Mesendoderm (in vitro differentiated cells): ENCODE measurements at regions not wholly inside any gene's neighbourhood (a gene's known extent, or its start where the extent isn't known, plus 50 kb on each side); places are given as distances from the start of the nearest gene placed in this dataset.

ENCODE experiments used
- DNase-seq: peaks from one replicate; pipeline ENCODE4 v3.0.0; 2013
- H2AK5ac ChIP-seq: 2 replicates; pipeline ENCODE4 v1.6.1; 2013; ENCODE audit warnings: low read length, inconsistent platforms
- H2BK120ac ChIP-seq: 2 replicates; pipeline ENCODE4 v1.6.1; 2013; ENCODE audit warnings: low read depth, mild to moderate bottlenecking, low read length, moderate library complexity, mixed read lengths
- H2BK15ac ChIP-seq: replicated peaks from 2 replicates; pipeline ENCODE4 v1.6.1; 2013; ENCODE audit warnings: low read depth, mild to moderate bottlenecking, moderate library complexity
- H2BK5ac ChIP-seq: 2 replicates; pipeline ENCODE4 v1.6.1; 2013; ENCODE audit warnings: low read length, inconsistent platforms
- H3K18ac ChIP-seq: 2 replicates; pipeline ENCODE4 v1.6.1; 2013; ENCODE audit warnings: mild to moderate bottlenecking, low read length, mixed read lengths
- H3K23ac ChIP-seq: one replicate; pipeline ENCODE4 v1.6.1; 2013; ENCODE audit warnings: low read length
- H3K27ac ChIP-seq: 2 replicates; pipeline ENCODE4 v1.5.1; 2013; ENCODE audit warnings: low read depth, mild to moderate bottlenecking, inconsistent platforms, low read length, moderate library complexity
- H3K27me3 ChIP-seq: 2 replicates; pipeline ENCODE4 v1.6.1; 2013; ENCODE audit warnings: low read length, control low read depth, mild to moderate bottlenecking, inconsistent platforms; ENCODE audit not compliant: insufficient read depth, poor library complexity
- H3K36me3 ChIP-seq: 2 replicates; pipeline ENCODE4 v1.6.1; 2013; ENCODE audit warnings: low read length, inconsistent platforms; ENCODE audit not compliant: control insufficient read depth, insufficient read depth
- H3K4ac ChIP-seq: one replicate; pipeline ENCODE4 v1.6.1; 2013; ENCODE audit warnings: low read depth, mild to moderate bottlenecking, low read length, moderate library complexity
- H3K4me1 ChIP-seq: 2 replicates; pipeline ENCODE4 v1.6.1; 2013; ENCODE audit warnings: low read depth, low read length, inconsistent platforms; ENCODE audit not compliant: control insufficient read depth
- H3K4me2 ChIP-seq: 2 replicates; pipeline ENCODE4 v1.6.1; 2013; ENCODE audit warnings: low read length
- H3K4me3 ChIP-seq: 2 replicates; pipeline ENCODE4 v1.5.1; 2013; ENCODE audit warnings: mild to moderate bottlenecking, low read length
- H3K56ac ChIP-seq: one replicate; pipeline ENCODE4 v1.6.1; 2013; ENCODE audit warnings: low read length
- H3K79me1 ChIP-seq: 2 replicates; pipeline ENCODE4 v1.6.1; 2013; ENCODE audit warnings: low read length, inconsistent platforms
- H3K79me2 ChIP-seq: 2 replicates; pipeline ENCODE4 v1.6.1; 2013; ENCODE audit warnings: mild to moderate bottlenecking, low read length; ENCODE audit not compliant: control insufficient read depth, insufficient read depth
- H3K9ac ChIP-seq: 2 replicates; pipeline ENCODE4 v1.6.1; 2013; ENCODE audit warnings: low read length, inconsistent platforms
- H4K5ac ChIP-seq: one replicate; pipeline ENCODE4 v1.6.1; 2013; ENCODE audit warnings: low read length
- H4K8ac ChIP-seq: one replicate; pipeline ENCODE4 v1.6.1; 2013; ENCODE audit warnings: low read depth, mild to moderate bottlenecking, control low read depth, low read length, moderate library complexity
- WGBS: extraction: QIAGEN DNeasy Blood & Tissue Kit; methylation state at CpG from one replicate; pipeline ENCODE4 v1.1.7; 2013; ENCODE audit warnings: low lambda C conversion rate, missing lambda C conversion rate; ENCODE audit not compliant: insufficient coverage; ENCODE audit errors: extremely low coverage; 5-methylcytosine and 5-hydroxymethylcytosine counted together

DNA sequence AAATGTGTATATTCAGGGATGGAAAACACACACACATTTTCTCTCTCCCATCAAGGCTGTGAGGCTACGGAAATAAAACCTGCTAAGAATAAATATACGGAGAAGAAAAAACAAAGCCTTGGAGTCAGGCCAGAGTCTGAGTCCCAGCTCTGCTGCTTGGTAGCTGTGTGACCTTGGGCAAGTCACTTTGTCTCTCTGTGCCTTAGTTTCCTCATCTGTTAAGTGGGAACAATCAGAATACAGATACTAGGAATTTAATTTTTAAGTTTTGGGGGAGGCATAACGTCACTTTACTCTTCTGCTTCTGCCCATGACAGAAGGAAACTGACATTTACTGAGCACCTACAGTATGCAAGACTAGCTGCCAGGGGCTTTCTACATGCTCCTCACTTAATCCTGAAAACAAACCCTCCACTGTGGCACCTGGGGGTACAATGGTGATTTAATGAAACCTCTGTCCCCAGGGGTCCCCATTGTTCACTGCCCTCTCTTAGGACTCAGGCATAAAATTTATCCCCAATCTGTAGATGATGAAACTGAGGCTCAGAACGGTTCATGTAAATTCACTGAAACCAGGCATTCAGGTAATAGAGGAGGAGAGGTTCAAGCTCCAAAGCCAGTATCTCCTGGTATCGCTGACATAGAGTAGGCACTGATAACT lies 131.9 kb upstream of the SERPIND1 start:
- Histone ChIP-seq H2AK5ac (no peak overlapping the region), H2BK15ac (no peak overlapping the region), H3K27ac (no peak overlapping the region), H2BK120ac (no peak overlapping the region), H4K5ac (no peak overlapping the region), H3K4me2 (no peak overlapping the region), H3K4me3 (no peak overlapping the region), H3K4ac (no peak overlapping the region), H4K8ac (no peak overlapping the region), H3K56ac (no peak overlapping the region), H3K4me1 (no peaks in the 10 kb centered on the region), H3K18ac (no peak overlapping the region), H3K27me3 (no peaks in the 10 kb centered on the region), H3K79me2 (no peaks in the 10 kb centered on the region), H3K9ac (no peak overlapping the region), H3K79me1 (no peaks in the 10 kb centered on the region), H3K36me3 (no peaks in the 10 kb centered on the region), H3K23ac (no peak overlapping the region), H2BK5ac (no peak overlapping the region)
- DNase-seq, result no peak
- no CpG with 5 or more reads among the region's 5 CpGs for WGBS

DNA sequence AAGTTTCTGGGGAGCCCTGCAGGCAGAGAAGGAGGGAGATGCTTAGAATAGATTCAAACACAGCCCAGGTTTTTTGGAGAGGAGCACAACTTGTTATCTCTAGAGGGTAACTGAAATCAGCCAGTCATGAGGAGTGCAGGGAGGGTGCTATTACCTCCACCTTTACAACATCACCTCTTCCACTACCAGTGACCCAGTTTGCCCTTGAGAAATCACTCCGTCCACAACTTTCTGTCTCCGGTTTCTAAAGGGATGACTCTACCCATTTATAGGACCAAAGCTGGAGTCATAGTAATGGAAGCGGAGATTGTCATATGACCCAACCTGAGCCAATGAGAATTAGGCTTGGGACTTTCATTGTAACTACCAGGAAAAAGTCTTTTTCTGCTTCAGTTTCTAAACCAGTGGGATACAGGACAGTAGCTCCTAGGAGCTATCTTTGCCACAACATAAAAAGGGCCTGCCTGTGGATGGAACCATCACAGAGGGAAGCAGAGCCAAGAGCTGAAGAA lies 131.2 kb upstream of the SERPIND1 start:
- no peak for DNase-seq
- Histone ChIP-seq H3K18ac (no peak overlapping the region), H3K27ac (no peak overlapping the region)

DNA sequence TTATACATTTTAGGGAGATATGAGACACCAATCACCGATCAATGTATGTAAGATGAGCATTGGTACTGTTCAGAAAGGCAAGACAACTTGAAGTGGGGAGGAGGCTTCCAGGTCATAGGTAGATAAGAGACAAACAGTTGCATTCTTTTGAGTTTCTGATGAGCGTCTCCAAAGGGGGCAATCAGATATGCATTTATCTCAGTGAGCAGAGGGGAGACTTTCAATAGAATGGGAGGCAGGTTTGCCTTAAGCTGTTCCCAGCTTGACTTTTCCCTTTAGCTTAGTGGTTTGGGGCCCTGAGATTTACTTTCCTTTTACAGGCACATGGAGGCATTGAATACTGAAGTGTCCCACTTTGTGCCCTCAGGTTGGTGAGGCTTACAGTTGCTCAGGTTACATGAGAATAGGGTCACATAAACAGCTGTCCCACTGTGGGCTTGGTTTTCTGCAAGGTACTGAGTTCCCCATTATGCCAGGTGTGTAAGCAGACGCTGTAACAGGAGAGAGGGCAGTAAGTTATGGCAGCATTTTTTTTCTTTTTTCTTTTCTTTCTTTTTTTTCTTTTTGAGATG lies 129.8 kb upstream of the SERPIND1 start:
- Histone ChIP-seq H3K4ac (no peak overlapping the region), H4K8ac (no peak overlapping the region), H4K5ac (no peak overlapping the region), H3K23ac (no peak overlapping the region), H3K4me2 (no peak overlapping the region), H2BK120ac (no peak overlapping the region), H3K56ac (no peak overlapping the region), H3K18ac (no peak overlapping the region), H2BK5ac (no peak overlapping the region), H3K27me3 (no peaks in the 10 kb centered on the region), H3K36me3 (no peaks in the 10 kb centered on the region), H3K4me1 (no peaks in the 10 kb centered on the region), H3K27ac (no peak overlapping the region), H3K4me3 (no peak overlapping the region), H3K9ac (no peak overlapping the region), H2BK15ac (no peak overlapping the region), H2AK5ac (no peak overlapping the region), H3K79me2 (no peaks in the 10 kb centered on the region), H3K79me1 (no peaks in the 10 kb centered on the region)
- DNase-seq, result peak; percentile 29
- no CpG with 5 or more reads among the region's 3 CpGs for WGBS

More for the DNA sequence above, 131.2 kb upstream of the SERPIND1 start:
- no peak overlapping the region for H2BK5ac ChIP-seq
- WGBS, result no CpG with 5 or more reads among the region's 3 CpGs
- no peaks in the 10 kb centered on the region for H3K36me3 ChIP-seq
- no peak overlapping the region for H2BK120ac ChIP-seq
- no peak overlapping the region for H3K56ac ChIP-seq
- H3K23ac ChIP-seq, result no peak overlapping the region
- H3K27me3 ChIP-seq, result no peaks in the 10 kb centered on the region
- no peak overlapping the region for H3K4me3 ChIP-seq
- H3K4me2 ChIP-seq, result no peak overlapping the region
- H4K8ac ChIP-seq, result no peak overlapping the region
- H2AK5ac ChIP-seq, result no peak overlapping the region
- H3K79me1 ChIP-seq, result no peaks in the 10 kb centered on the region
- H3K4me1 ChIP-seq, result no peaks in the 10 kb centered on the region
- no peak overlapping the region for H3K9ac ChIP-seq
- no peak overlapping the region for H3K4ac ChIP-seq
- H4K5ac ChIP-seq, result no peak overlapping the region
- no peak overlapping the region for H2BK15ac ChIP-seq
- no peaks in the 10 kb centered on the region for H3K79me2 ChIP-seq

DNA sequence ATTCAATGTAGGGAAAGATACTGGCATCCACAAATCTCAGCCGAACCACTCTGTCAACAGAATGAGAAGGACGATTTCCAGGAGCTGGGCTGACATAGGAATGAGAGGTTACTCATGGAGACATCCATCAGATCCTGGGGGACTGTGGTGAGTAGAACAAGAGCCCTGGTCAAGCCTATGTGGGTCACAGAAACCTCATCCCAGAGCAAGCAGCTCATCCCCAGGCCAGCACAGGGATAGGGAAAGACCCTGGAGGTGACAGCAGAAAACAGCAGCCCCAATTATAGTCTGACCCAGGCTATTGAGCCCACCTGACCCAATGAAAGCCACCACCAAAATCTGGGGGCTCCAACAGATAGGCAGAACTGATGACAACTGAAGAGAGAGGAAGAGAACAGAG lies 128.0 kb upstream of the SERPIND1 start:
- Histone ChIP-seq H3K4ac (no peak overlapping the region), H3K27ac (no peak overlapping the region), H3K79me1 (no peaks in the 10 kb centered on the region), H3K27me3 (no peaks in the 10 kb centered on the region), H4K8ac (no peak overlapping the region), H3K56ac (no peak overlapping the region), H3K36me3 (no peaks in the 10 kb centered on the region), H3K4me2 (no peak overlapping the region), H4K5ac (no peak overlapping the region), H2AK5ac (no peak overlapping the region), H2BK15ac (no peak overlapping the region), H2BK120ac (no peak overlapping the region), H3K9ac (no peak overlapping the region), H2BK5ac (no peak overlapping the region), H3K79me2 (no peaks in the 10 kb centered on the region), H3K4me1 (no peaks in the 10 kb centered on the region), H3K23ac (no peak overlapping the region), H3K4me3 (no peak overlapping the region), H3K18ac (no peak overlapping the region)
- no CpG with 5 or more reads among the region's 2 CpGs for WGBS
- no peak for DNase-seq

DNA sequence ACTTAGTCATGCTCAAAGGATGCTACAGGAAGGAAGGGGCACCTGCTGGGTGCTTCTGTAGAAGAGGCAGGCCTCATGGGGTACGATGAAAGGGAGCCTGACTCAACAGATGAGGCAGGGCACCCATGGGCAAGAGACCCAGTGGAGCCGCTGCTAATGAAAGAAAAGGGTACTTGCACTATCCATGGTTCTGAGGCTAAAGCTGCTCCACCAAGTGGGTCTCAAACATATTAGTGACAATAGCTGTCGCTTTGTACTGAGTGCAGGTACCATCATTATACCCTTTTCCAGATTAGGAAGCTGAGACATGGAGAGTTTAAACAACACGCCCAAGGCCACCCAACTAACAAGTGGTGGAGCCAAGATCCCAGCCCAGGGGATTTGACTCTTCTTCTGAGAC lies 127.5 kb upstream of the SERPIND1 start:
- H3K23ac ChIP-seq, result no peak overlapping the region
- no peak overlapping the region for H4K5ac ChIP-seq
- H3K4me2 ChIP-seq, result no peak overlapping the region
- no peaks in the 10 kb centered on the region for H3K27me3 ChIP-seq
- H2BK120ac ChIP-seq, result no peak overlapping the region
- H4K8ac ChIP-seq, result no peak overlapping the region
- no peak for DNase-seq
- H3K4ac ChIP-seq, result no peak overlapping the region
- H2AK5ac ChIP-seq, result no peak overlapping the region
- H3K18ac ChIP-seq, result no peak overlapping the region
- no peak overlapping the region for H3K27ac ChIP-seq
- no peak overlapping the region for H3K56ac ChIP-seq
- H3K36me3 ChIP-seq, result no peaks in the 10 kb centered on the region
- no CpG with 5 or more reads among the region's 4 CpGs for WGBS
- H3K4me1 ChIP-seq, result no peaks in the 10 kb centered on the region
- H2BK15ac ChIP-seq, result no peak overlapping the region
- H2BK5ac ChIP-seq, result no peak overlapping the region
- H3K79me1 ChIP-seq, result no peaks in the 10 kb centered on the region
- H3K79me2 ChIP-seq, result no peaks in the 10 kb centered on the region
- no peak overlapping the region for H3K4me3 ChIP-seq
- no peak overlapping the region for H3K9ac ChIP-seq

DNA sequence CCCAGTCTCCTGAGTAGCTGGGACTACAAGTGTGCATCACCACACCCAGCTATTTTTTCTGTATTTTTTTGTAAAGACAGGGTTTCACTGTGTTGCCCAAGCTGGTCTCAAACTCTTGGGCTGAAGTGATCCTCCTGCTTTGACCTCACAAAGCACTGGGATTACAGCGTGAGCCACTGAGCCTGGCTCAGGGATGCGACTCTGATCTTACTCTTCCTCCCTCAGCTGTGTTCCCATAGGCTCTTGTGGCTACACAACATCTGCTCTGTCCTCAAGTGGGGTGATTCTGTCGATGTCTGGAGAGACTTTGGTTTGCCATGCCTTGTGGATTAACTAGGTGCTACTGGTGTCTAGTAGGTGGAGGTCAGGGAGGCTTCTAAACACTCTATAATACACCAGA lies 127.0 kb upstream of the SERPIND1 start:
- H3K27me3 ChIP-seq, result no peaks in the 10 kb centered on the region
- H3K79me2 ChIP-seq, result no peaks in the 10 kb centered on the region
- H4K5ac ChIP-seq, result no peak overlapping the region
- no peak overlapping the region for H3K27ac ChIP-seq
- no peaks in the 10 kb centered on the region for H3K36me3 ChIP-seq
- no peak overlapping the region for H2BK5ac ChIP-seq
- WGBS, result no CpG with 5 or more reads among the region's 3 CpGs
- H3K4me1 ChIP-seq, result no peaks in the 10 kb centered on the region
- no peak overlapping the region for H4K8ac ChIP-seq
- no peak overlapping the region for H3K56ac ChIP-seq
- no peak overlapping the region for H3K4ac ChIP-seq
- no peak overlapping the region for H3K4me2 ChIP-seq
- no peak overlapping the region for H3K4me3 ChIP-seq
- H3K23ac ChIP-seq, result no peak overlapping the region
- H2BK120ac ChIP-seq, result no peak overlapping the region
- H2AK5ac ChIP-seq, result no peak overlapping the region
- H3K9ac ChIP-seq, result no peak overlapping the region
- no peak overlapping the region for H3K18ac ChIP-seq
- H3K79me1 ChIP-seq, result no peaks in the 10 kb centered on the region
- no peak overlapping the region for H2BK15ac ChIP-seq
- no peak for DNase-seq
